ENCODE measurements at regions not wholly inside any gene's neighbourhood (a gene's known extent, or its start where the extent isn't known, plus 50 kb on each side); places are given as distances from the start of the nearest gene placed in this dataset.

- no peak for ATAC-seq
- 20% methylated on average over 5 of the region's 8 CpGs for WGBS (ENCODE audit: low lambda C conversion rate)
- Histone ChIP-seq H3K27me3 (ENCODE audit: control insufficient read depth in 1 of 2, insufficient read depth in 2 of 2, low read length in 2 of 2) (no peaks in the 10 kb centered on the region), H3K4me1 (ENCODE audit: insufficient read depth, low read length) (no peaks in the 10 kb centered on the region), H3K79me2 (ENCODE audit: insufficient read depth, low read length) (no peaks in the 10 kb centered on the region), H3K36me3 (replicated peaks in 1 of 2; ENCODE audit: control insufficient read depth in 1 of 2, insufficient read depth in 2 of 2, low read length in 2 of 2) (no peaks in the 10 kb centered on the region), H3K9me3 (ENCODE audit: low read length) (no peaks in the 10 kb centered on the region), H4K20me1 (ENCODE audit: insufficient read depth, low read length) (no peaks in the 10 kb centered on the region), H3K4me2 (ENCODE audit: low read depth, low read length) (no peak overlapping the region), H3K27ac (ENCODE audit: extremely low read length, insufficient read depth, low read length) (no peak overlapping the region), H3K9ac (ENCODE audit: insufficient read depth, low read depth, low read length) (no peak overlapping the region), H2AFZ (ENCODE audit: low read length) (no peak overlapping the region), H3K4me3 (replicated peaks in 1 of 3; ENCODE audit: insufficient read depth in 1 of 3, low read depth in 2 of 3, low read length in 3 of 3) (no peak overlapping the region)
- no peak for DNase-seq (ENCODE audit: low spot score)
- ChIA-PET POLR2A (no interaction called here), CTCF (ENCODE audit: low intra/inter-chr PET ratio, low total read pairs) (no interaction called here)
- in situ Hi-C loops (cut with HindIII; ENCODE audit: extremely low pct_ligation_motif_present, low pct_unique_long_range_greater_than_20kb) (no loop called here), intact Hi-C loops (cut with micrococcal nuclease; ENCODE audit: unreplicated experiment) (no loop called here)
- TF ChIP-seq JUNB (CRISPR knock-in tag; IDR thresholded peaks at IDR 0.05; ENCODE audit: borderline replicate concordance): no peak
- no peak for TF ChIP-seq SOX13 (IDR thresholded peaks at IDR 0.05)
- TF ChIP-seq SOX13 (CRISPR knock-in tag; conservative IDR thresholded peaks at IDR 0.05 in 1 of 2, IDR thresholded peaks at IDR 0.05 in 1 of 2): no peak
- no peak for TF ChIP-seq SRY (CRISPR knock-in tag; IDR thresholded peaks at IDR 0.05)
- no peak for TF ChIP-seq ZNF576 (CRISPR knock-in tag; IDR thresholded peaks at IDR 0.05)
- no peak for TF ChIP-seq ZNF746 (CRISPR knock-in tag; IDR thresholded peaks at IDR 0.05)
- TF ChIP-seq RBM22 (optimal IDR thresholded peaks at IDR 0.05; ENCODE audit: low read length): no peak
- TF ChIP-seq SMARCE1 (IDR thresholded peaks at IDR 0.05; ENCODE audit: borderline replicate concordance): no peak
- TF ChIP-seq PHF20 (CRISPR knock-in tag; IDR thresholded peaks at IDR 0.05): no peak
- TF ChIP-seq ZNF800 (CRISPR knock-in tag; IDR thresholded peaks at IDR 0.05): no peak
- no peak for TF ChIP-seq ATF6 (CRISPR knock-in tag; conservative IDR thresholded peaks at IDR 0.05)
- TF ChIP-seq ZFP1 (CRISPR knock-in tag; IDR thresholded peaks at IDR 0.05): no peak
- no peak for TF ChIP-seq ZNF253 (CRISPR knock-in tag; IDR thresholded peaks at IDR 0.05; ENCODE audit: borderline replicate concordance)
- no TSS peak for BruUV-seq (replicated peaks)
- no peak for FAIRE-seq
Observed at GRCh38 chr3:165712382-165712781, 124.8 kb downstream of the BCHE start.
